Activated CD8-positive, alpha-beta memory T cell treated with anti-CD3 and anti-CD28 coated beads for 48 hours (primary cell): ENCODE measurements at regions not wholly inside any gene's neighbourhood (a gene's known extent, or its start where the extent isn't known, plus 50 kb on each side); places are given as distances from the start of the nearest gene placed in this dataset.

Source experiments
- DNase-seq, 3 experiments: peaks; one replicate each; pipeline ENCODE4 v3.0.0-alpha.2; 2020; ENCODE audit warnings: low read depth in 2 of 3, low spot score in 2 of 3

- DNase-seq: no peak
Measured at GRCh38 chr12:115043079-115043478, 359.1 kb upstream of the TBX3 start.

DNA sequence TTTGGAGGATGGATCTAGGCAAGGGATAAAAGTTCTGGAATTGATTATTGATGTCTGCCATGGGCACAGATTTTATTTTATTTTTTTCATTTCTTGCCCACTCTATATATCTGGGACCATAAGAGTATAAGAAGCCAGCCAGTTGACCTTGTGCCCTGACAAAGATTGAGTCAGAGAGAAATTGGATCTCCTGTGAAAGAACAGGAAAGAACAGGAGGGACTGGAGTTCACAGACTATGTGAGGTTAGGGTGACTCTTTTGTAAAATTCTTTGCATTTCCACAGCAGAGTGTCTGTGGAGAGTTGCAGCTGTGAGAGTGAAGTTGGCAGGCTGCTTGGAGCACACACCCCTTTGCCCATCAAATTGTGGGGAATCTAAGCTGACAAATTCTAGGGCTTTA, 358.4 kb upstream of the TBX3 start:
- DNase-seq: no peak

GRCh38 chr12:115037830-115038229, 353.9 kb upstream of the TBX3 start:
- no peak for DNase-seq

DNA sequence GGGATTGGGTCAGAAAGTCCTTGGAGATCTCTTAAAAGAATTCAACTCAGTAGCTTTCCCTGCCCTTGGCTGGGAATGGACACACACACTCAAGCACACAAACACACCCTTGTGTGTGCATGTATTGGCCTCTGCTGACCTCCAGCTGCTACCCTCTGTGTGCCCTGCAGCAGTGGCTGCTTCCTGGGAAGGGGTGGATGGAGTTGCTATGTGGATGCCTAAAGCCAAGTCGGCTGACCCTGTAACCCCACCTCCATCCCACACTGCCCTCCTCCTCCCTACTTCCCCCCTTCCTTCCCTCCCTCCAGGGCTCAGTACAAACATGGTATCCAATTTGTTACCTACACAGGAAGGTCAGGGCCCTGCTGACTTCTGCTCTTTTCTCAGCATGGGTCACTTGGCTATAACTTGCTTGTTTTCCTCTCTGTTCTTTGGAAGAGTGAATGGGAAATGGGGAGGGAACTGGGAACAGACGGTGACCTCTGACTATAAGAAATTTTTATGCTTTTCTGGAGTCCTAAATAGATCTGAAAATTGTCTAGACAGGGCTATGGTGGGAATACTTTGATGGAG, 351.6 kb upstream of the TBX3 start:
- no peak for DNase-seq

GRCh38 chr12:115032521-115032920, 348.5 kb upstream of the TBX3 start:
- no peak for DNase-seq

DNA sequence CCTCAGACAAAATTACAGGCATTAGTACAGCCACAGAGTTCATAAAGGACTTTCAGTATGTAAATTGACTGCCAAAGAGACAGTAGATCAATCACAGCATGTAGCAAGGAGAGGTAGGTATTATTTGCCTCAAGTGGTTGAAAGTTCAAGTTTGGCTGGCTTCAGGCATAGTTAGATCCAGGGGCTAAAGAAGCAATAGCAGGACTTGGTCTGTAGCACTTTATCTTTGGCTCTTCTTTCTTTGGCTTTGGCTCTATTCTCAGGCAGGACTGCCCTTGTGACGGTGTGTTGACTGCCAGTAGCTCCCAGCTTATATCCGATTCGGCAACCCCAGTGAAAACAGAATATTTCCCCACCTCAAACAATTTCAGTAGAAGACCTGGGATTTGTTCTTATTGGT, 346.0 kb upstream of the TBX3 start:
- no peak for DNase-seq

DNA sequence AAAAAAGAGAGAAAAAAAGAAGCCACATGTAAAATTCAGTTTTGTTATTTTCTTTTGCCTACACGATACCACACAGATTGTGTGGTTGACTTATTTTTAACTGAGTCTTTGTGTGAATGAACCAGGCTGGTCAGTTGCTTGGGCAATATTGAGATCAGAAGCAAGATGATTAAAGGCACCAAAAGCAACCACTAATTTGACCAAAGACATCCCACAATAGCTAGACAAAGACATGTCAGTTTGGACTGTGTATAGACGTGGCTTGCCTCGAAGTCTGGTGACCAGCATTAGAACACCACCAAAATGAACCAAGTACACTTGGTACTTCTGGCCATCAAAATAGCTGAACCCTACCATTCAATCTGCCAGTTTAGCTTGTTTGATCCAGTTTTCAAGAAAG, 340.6 kb upstream of the TBX3 start:
- no peak for DNase-seq

- DNase-seq: no peak
Measured at GRCh38 chr12:115023279-115024265, 339.6 kb upstream of the TBX3 start.

DNA sequence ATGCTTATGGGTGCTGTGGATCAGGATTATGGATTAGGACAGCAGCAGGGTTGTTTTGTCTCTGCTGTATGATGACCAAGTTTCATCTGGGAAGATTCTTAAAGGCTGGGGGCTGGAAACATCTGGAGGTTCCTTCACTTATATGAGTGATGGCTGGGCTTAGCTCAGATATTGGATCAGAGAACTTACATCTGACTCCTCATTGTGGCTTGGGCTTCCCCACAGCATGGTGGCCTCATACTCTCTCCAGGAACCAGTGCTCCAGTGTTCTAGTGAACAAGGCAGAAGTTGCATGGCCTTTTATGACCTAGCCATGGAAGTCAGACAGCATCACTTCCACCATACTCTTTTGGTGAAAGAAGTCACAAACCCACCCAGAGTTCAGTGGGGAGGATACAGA, 336.1 kb upstream of the TBX3 start:
- no peak for DNase-seq

DNA sequence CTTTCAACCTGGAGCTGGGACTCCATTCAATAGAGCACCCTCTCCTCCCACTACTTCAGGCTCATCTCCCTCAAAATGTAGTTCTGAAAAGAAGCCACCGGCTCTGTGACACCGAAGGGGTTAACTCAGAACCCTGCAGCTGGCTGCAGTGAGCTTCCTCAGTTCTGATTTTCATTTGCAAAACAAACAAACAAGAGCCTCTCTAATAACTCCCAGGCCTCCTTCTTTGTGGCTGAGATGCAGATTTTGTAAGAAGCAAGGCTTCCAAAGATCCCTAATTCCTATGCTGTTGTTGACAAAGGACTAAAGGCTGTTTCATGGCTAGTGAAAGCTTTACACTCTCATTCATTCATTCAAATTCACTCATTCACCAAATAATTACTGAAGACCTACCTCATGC, 333.4 kb upstream of the TBX3 start:
- no peak for DNase-seq

- DNase-seq: no peak
Measured at GRCh38 chr12:115013236-115013981, 329.4 kb upstream of the TBX3 start.

GRCh38 chr12:115012861-115013235, 328.9 kb upstream of the TBX3 start:
- no peak for DNase-seq

GRCh38 chr12:115011703-115012102, 327.7 kb upstream of the TBX3 start:
- DNase-seq: no peak

DNA sequence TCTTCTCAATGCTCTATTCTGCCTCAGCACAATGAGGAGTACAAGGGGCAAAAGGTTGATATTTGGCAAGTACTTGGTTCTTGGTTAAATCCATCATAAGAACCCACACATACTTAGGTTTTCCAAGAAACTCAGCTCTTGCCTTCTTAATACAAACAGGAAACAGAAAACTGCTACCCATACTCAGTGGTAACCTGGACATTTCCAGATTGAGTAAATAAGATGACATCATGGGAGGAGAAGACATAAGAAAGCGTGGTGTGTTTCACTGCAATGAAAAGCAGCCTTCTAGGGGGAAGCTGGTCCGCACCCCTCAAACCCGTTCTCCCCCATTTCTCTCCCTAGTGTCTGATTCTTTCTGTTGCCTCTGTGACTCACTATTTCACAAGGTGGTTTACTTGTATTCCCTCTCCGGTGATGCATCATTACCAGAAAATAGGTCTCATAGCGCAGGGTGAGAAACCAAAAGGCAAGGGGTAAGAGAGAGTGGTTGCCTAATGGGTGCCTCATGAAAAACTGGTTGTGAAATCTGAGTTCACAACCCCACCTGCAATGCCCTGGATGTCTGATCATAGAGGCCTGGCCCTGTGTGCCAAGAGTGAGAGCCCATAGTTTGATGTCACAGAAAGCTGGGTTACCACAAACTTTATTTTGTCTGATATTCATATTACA, 326.5 kb upstream of the TBX3 start:
- DNase-seq: no peak

GRCh38 chr12:115008929-115009328, 325.0 kb upstream of the TBX3 start:
- no peak for DNase-seq

- DNase-seq: no peak
Measured at GRCh38 chr12:115004470-115005146, 320.6 kb upstream of the TBX3 start.

GRCh38 chr12:115002434-115002833, 318.5 kb upstream of the TBX3 start:
- no peak for DNase-seq

- DNase-seq: no peak
Measured at GRCh38 chr12:115001571-115002180, 317.7 kb upstream of the TBX3 start.

DNA sequence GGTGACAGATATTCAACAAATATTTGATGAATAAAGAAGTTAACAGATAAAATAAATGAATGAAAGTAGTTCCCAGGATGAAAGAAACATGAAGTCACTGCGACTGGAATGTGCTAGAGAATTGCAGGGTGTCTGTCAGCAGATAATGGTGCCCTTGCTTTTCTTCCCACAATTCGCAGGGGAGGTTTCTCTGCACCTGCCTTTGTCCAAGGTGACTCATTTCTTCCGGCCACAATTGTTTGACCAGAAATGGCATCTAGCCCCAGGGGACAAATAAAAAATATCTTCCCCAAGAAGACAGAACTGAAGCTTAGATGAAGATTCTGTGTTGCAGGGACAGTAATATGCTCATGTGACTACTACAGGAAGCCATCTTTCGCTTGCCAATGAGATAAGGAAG, 316.1 kb upstream of the TBX3 start:
- DNase-seq: no peak

- no peak for DNase-seq
Measured at GRCh38 chr12:114998750-114999128, 314.8 kb upstream of the TBX3 start.
